ENCODE measurements at regions not wholly inside any gene's neighbourhood (a gene's known extent, or its start where the extent isn't known, plus 50 kb on each side); places are given as distances from the start of the nearest gene placed in this dataset.
"Not testable (repeated sequence)": the region's sequence is repeated elsewhere in the genome, so short reads cannot be mapped to it uniquely, and the experiment has no call there.

DNA sequence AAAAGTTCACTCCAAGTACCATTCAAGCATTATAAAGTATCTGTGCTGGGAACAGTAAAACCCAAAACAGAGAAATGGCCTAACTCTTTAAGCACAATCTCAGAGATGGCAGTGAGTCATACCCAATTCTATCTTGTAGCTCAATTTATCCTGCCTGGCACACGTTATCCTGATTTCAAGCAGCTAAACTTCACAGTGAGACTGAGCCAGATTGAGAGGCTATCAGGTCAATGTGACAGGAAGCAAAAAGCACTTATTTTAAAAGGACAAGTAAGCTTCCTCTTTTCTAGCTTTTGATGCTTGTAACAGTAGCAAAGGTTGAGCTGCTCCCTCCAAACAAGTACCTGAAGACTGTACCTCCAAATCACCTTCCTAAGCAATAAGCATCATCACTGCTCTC, 324.9 kb downstream of the NAF1 start:
- peak; percentile 77 for DNase-seq (ENCODE audit: low spot score)

- no peak for DNase-seq (ENCODE audit: low spot score)
These were observed 326.9 kb downstream of the NAF1 start for GRCh38 chr4:162839814-162840213.

DNA sequence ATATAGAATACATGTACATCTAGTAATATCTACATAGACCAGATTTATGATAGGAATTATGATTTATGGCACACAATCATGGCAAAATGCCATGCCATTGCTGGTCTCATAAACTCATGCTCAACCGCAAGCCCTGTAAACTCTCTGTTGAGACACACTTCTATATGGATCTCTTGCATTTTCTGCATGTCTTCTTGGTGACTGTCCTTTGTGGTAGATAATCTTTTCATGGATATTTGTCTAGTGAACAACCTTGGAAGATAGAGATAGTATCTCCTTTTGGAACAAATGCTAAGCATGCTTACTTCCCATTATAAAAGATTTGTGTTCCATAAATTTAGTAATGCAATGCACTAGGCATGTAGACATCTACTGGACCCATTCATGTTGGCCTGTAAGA, 328.0 kb downstream of the NAF1 start:
- no peak for DNase-seq (ENCODE audit: low spot score)

GRCh38 chr4:162837679-162838078, 329.0 kb downstream of the NAF1 start:
- DNase-seq (ENCODE audit: low spot score): no peak

- no peak for DNase-seq (ENCODE audit: low spot score)
These were observed 329.4 kb downstream of the NAF1 start for GRCh38 chr4:162837241-162837640.

- no peak for DNase-seq (ENCODE audit: low spot score)
These were observed 329.9 kb downstream of the NAF1 start for GRCh38 chr4:162836773-162837172.

DNA sequence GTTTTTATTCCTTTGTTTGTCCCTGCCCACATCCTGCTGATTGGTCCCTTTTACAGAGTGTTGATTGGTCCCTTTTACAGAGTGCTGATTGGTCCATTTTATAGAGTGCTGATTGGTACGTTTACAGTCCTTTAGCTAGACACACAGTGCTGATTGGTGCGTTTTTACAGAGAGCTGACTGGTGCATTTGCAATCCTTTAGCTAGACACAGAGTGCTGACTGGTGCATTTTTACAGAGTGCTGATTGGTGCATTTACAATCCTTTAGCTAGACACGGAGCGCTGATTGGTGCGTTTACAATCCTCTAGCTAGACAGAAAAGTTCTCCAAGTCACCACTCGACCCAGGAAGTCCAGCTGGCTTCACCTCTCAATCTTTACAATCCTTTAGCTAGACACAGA, 330.4 kb downstream of the NAF1 start:
- not testable (repeated sequence) for DNase-seq (ENCODE audit: low spot score)

DNA sequence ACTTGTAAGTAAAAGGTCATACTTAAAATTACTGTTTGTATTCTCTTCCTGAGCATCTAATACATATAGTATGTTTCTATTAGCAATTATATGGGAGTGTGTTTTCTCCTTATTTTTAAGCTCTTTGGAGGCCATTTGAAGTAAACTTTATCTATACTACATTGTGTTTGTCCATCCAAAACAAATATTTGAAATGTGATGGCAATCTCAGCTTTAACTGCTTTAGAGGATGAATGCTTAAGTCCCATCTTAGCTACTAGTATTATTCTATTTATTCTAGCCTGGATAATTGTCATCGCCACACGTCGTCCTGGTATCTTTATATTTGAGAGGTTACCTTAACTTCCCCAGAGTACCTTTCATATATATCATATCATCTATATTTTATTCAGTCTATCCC, 335.8 kb downstream of the NAF1 start:
- no peak for DNase-seq (ENCODE audit: low spot score)

- DNase-seq (ENCODE audit: low spot score): not testable (repeated sequence)
These were observed 349.3 kb downstream of the NAF1 start for GRCh38 chr4:162817374-162817773.

DNA sequence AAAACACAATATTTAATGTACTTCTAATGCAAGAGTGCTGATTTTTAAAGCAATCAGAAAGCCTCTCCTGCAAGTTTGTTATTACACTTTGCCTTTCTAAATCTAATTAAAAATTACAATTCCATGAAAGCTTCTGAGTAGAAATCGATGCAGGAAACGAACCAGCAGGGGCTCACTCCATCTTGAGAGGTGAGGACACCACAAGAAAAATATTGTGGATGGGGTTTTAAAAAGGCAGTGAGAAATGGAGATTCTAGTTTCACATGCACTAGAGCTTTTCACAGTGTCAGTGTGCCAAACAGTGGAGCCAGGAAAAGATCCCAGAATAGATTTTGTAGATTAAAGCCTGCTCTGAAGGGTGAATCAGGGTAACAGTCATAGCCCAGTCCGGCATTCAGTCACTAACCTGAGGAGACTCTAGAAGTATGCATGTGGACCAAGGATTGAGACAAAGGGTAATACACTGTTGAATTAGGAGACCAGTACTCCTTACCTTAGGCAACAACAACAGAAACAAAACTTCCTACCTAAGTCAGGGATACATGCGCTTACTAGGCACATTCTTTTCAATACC, 362.3 kb downstream of the NAF1 start:
- no peak for DNase-seq (ENCODE audit: low spot score)

- no peak for DNase-seq (ENCODE audit: low spot score)
These were observed 363.3 kb downstream of the NAF1 start for GRCh38 chr4:162803378-162803777.

DNA sequence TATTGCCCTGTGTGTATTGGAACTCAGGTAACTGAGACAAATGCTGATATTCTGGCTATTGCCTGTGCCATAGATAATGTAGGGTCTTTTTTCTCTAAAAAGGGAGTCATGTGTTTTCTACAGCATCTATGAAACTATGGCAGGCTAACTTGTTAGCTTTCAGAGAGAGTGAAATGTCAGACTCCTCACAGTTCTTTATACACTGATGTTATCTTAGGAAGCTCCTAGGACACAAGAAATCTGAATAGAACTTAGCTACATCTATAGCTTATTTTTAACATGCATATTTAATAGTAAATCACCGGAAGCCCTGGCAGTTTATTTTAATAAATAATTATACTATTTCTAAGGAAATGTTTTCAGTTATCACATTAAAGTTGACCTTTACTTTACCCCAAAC, 369.6 kb downstream of the NAF1 start:
- DNase-seq (ENCODE audit: low spot score): no peak

GRCh38 chr4:162793571-162793970, 373.1 kb downstream of the NAF1 start:
- no peak for DNase-seq (ENCODE audit: low spot score)

GRCh38 chr4:162793004-162793403, 373.7 kb downstream of the NAF1 start:
- no peak for DNase-seq (ENCODE audit: low spot score)

- no peak for DNase-seq (ENCODE audit: low spot score)
These were observed 375.5 kb downstream of the NAF1 start for GRCh38 chr4:162791226-162791625.

- no peak for DNase-seq (ENCODE audit: low spot score)
These were observed 379.6 kb downstream of the NAF1 start for GRCh38 chr4:162787120-162787519.

GRCh38 chr4:162782778-162783525, 383.7 kb downstream of the NAF1 start:
- no peak for DNase-seq (ENCODE audit: low spot score)

- DNase-seq (ENCODE audit: low spot score): no peak
These were observed 384.5 kb downstream of the NAF1 start for GRCh38 chr4:162782096-162782777.

DNA sequence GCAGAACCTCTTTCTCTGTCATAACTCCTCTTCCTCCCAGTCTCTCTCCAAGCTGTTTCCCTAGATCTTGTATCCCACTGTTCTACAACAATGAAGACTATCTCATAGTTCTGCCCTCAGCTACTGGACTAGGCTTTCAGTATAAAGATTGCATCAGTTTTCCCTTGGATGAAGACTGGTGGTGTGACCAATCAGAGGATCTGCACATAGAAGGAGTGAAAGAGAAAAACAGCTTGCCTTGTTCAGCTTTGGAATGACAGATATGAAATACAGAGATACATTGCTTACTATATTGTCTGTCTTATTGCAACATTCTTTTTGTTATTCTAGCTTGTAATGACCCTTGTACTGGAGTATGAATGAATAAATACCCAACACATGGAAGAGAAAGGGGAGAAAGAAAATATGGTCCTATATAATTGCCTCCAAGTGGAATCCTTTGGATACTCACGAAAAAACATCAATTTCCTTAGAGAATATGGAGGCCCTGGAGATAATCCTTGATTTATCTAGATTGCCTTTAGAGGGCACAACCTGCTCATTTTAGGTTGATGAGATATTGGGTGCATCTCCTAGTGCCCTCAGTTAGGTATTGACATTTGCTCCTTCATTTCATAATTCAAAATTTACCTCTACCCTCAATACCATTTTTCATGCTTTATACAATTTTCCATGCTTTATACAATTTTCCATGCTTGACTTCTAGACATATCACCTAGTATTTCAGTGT, 395.8 kb downstream of the NAF1 start:
- DNase-seq (ENCODE audit: low spot score): no peak

GRCh38 chr4:162767083-162767482, 399.6 kb downstream of the NAF1 start:
- DNase-seq (ENCODE audit: low spot score): no peak

DNA sequence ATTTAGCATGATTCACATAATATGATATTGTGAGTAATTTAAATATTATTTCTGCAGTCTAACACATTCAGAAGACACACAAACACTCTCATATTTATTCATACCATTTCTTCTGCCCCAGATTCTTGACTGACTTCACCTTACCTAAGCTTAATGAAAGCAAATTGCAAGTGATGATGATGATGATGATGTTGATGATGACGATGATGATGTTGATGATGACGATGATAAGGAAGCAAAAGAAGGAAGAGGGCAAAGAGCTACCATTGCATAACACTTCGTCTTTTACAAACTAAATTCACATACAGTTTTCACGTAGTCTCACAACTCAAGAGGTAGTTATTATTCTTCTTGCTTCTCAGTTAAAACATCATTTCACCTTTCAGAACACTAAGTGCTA, 404.7 kb downstream of the NAF1 start:
- DNase-seq (ENCODE audit: low spot score): no peak

DNA sequence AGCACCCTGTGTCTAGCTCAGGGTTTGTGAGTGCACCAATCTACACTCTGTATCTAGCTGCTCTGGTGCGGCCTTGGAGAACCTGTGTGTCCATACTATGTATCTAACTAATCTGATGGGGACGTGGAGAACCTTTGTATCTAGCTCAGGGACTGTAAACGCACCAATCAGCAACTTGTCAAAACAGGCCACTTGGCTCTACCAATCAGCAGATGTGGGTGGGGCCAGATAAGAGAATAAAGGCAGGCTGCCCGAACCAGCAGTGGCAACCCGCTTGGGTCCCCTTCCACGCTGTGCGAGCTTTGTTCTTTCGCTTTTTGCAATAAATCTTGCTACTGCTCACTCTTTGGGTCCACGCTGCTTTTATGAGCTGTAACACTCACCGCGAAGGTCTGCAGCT, 426.5 kb downstream of the NAF1 start:
- DNase-seq (ENCODE audit: low spot score): not testable (repeated sequence)
